ENCODE measurements at regions not wholly inside any gene's neighbourhood (a gene's known extent, or its start where the extent isn't known, plus 50 kb on each side); places are given as distances from the start of the nearest gene placed in this dataset.

- TF ChIP-seq, protein P1, sequence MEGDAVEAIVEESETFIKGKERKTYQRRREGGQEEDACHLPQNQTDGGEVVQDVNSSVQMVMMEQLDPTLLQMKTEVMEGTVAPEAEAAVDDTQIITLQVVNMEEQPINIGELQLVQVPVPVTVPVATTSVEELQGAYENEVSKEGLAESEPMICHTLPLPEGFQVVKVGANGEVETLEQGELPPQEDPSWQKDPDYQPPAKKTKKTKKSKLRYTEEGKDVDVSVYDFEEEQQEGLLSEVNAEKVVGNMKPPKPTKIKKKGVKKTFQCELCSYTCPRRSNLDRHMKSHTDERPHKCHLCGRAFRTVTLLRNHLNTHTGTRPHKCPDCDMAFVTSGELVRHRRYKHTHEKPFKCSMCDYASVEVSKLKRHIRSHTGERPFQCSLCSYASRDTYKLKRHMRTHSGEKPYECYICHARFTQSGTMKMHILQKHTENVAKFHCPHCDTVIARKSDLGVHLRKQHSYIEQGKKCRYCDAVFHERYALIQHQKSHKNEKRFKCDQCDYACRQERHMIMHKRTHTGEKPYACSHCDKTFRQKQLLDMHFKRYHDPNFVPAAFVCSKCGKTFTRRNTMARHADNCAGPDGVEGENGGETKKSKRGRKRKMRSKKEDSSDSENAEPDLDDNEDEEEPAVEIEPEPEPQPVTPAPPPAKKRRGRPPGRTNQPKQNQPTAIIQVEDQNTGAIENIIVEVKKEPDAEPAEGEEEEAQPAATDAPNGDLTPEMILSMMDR (IDR thresholded peaks at IDR 0.05; ENCODE audit: borderline replicate concordance, extremely low read depth, low read length, poor library complexity, severe bottlenecking): no peak
- TF ChIP-seq EZH2 (IDR thresholded peaks at IDR 0.05; ENCODE audit: borderline replicate concordance, low read depth, low read length, severe bottlenecking): no peak
These were observed 465.5 kb upstream of the CTSO start for GRCh38 chr4:156419080-156419685.
